HepG2 (cell line): ENCODE measurements at regions not wholly inside any gene's neighbourhood (a gene's known extent, or its start where the extent isn't known, plus 50 kb on each side); places are given as distances from the start of the nearest gene placed in this dataset.

Experiments used
- ATAC-seq: fragments of 200-7000 bp; cut with Tn5 transposase; 3 replicates; pipeline ENCODE4 v1.9.1; 2020; ENCODE audit warnings: mild to moderate bottlenecking, moderate library complexity
- BruUV-seq: library from RNA; stranded (reverse); fragments of 400-500 nt; replicated peaks from 2 replicates; lab custom pipeline; 2021; lab: Mats Ljungman, UMichigan
- CTCF ChIA-PET: fragments of 300-600 bp; formaldehyde crosslinking; extraction: SDS; loops from one replicate; lab custom pipeline; 2021; ENCODE audit warnings: low total read pairs, inconsistent platforms, low intra/inter-chr PET ratio; lab: Yijun Ruan, JAX
- POLR2A ChIA-PET: fragments of 350-600 bp; sonication (Branson Sonifier 250); formaldehyde crosslinking; loops from one replicate; lab custom pipeline; 2020; ENCODE audit warnings: antibody characterized with exemption, inconsistent platforms; lab: Yijun Ruan, JAX
- DNase-seq: peaks from one replicate; pipeline ENCODE4 v3.0.0-alpha.2; 2015; ENCODE audit warnings: low spot score
- FAIRE-seq: peaks from 3 replicates; lab custom pipeline; 2011; peaks lifted over from hg19 to GRCh38; lab: Jason Lieb, UNC
- H2AFZ ChIP-seq: one replicate; pipeline ENCODE4 v1.6.1; 2011; ENCODE audit warnings: low read length, inconsistent platforms
- H3K27ac ChIP-seq: fragments of 300-600 bp; 3 replicates; pipeline ENCODE4 v1.8.0; 2011; ENCODE audit warnings: mixed run types, mild to moderate bottlenecking, mixed read lengths, low read length, inconsistent platforms; ENCODE audit not compliant: insufficient read depth; ENCODE audit errors: extremely low read length
- H3K27me3 ChIP-seq, 2 experiments: fragments of 200-600 bp in 1 of 2; 2 replicates in 1 of 2; 3 replicates in 1 of 2; pipeline versions ENCODE4 v1.6.0 to v1.8.0; 2011; ENCODE audit warnings: low read length in 2 of 2, mild to moderate bottlenecking in 2 of 2, moderate library complexity in 2 of 2, inconsistent platforms in 1 of 2; ENCODE audit not compliant: insufficient read depth in 2 of 2, control insufficient read depth in 1 of 2
- H3K36me3 ChIP-seq, 2 experiments: fragments of 200-600 bp in 1 of 2; replicated peaks in 1 of 2; 2 replicates in 1 of 2; 3 replicates in 1 of 2; pipeline versions ENCODE4 v1.5.1 to v1.8.0; 2011; ENCODE audit warnings: low read length in 2 of 2, inconsistent platforms in 1 of 2; ENCODE audit not compliant: insufficient read depth in 2 of 2, control insufficient read depth in 1 of 2
- H3K4me1 ChIP-seq: 2 replicates; pipeline ENCODE4 v1.5.1; 2012; ENCODE audit warnings: low read length, inconsistent platforms; ENCODE audit not compliant: insufficient read depth
- H3K4me2 ChIP-seq: 2 replicates; pipeline ENCODE4 v1.6.0; 2011; ENCODE audit warnings: low read depth, low read length, inconsistent platforms
- H3K4me3 ChIP-seq, 3 experiments: fragments of 200-600 bp in 1 of 3; sonication (generic), shearing (Covaris generic) in 1 of 3; replicated peaks in 1 of 3; 2 replicates each; pipeline ENCODE4 v1.5.1; 2011 to 2016; ENCODE audit warnings: low read length in 3 of 3, inconsistent platforms in 2 of 3, low read depth in 2 of 3, mild to moderate bottlenecking in 2 of 3, control low read depth in 1 of 3, mixed read lengths in 1 of 3; ENCODE audit not compliant: insufficient read depth in 1 of 3
- H3K79me2 ChIP-seq: one replicate; pipeline ENCODE4 v1.6.1; 2011; ENCODE audit warnings: low read length, inconsistent platforms; ENCODE audit not compliant: insufficient read depth
- H3K9ac ChIP-seq: 2 replicates; pipeline ENCODE4 v1.6.0; 2011; ENCODE audit warnings: mild to moderate bottlenecking, low read depth, low read length, inconsistent platforms; ENCODE audit not compliant: insufficient read depth
- H3K9me3 ChIP-seq: 2 replicates; pipeline ENCODE4 v1.5.1; 2012; ENCODE audit warnings: mild to moderate bottlenecking, low read length
- H4K20me1 ChIP-seq: 2 replicates; pipeline ENCODE4 v1.6.0; 2011; ENCODE audit warnings: inconsistent platforms, mild to moderate bottlenecking, low read length, moderate library complexity; ENCODE audit not compliant: insufficient read depth
- CCDC6 ChIP-seq: sonication (generic); formaldehyde crosslinking; IDR thresholded peaks from 2 replicates; pipeline ENCODE4 v1.8.1; 2022; ENCODE audit warnings: mild to moderate bottlenecking, missing genetic modification reagents, moderate library complexity
- MXD3 ChIP-seq: IDR thresholded peaks from 2 replicates; pipeline ENCODE4 v1.6.1; 2016; ENCODE audit warnings: mild to moderate bottlenecking, missing biosample characterization, missing genetic modification reagents
- SAFB2 ChIP-seq: sonication (generic); formaldehyde crosslinking; IDR thresholded peaks from 2 replicates; pipeline ENCODE4 v1.5.1; 2020; ENCODE audit warnings: missing genetic modification reagents, low read depth, mild to moderate bottlenecking, borderline replicate concordance
- SMYD3 ChIP-seq: sonication (generic); formaldehyde crosslinking; IDR thresholded peaks from 2 replicates; pipeline ENCODE4 v1.8.1; 2023; ENCODE audit warnings: mild to moderate bottlenecking, missing genetic modification reagents
- SOX13 ChIP-seq, 3 experiments: fragments of 450-650 bp in 1 of 3; sonication (generic) in 1 of 3; formaldehyde crosslinking in 1 of 3; IDR thresholded peaks in 2 of 3; conservative IDR thresholded peaks in 1 of 3; 2 replicates each; pipeline versions ENCODE4 v1.5.0 to v1.6.1; 2016 to 2020; ENCODE audit warnings: antibody characterized with exemption in 1 of 3, mild to moderate bottlenecking in 1 of 3, missing compliant biosample characterization in 1 of 3, missing genetic modification reagents in 1 of 3, moderate library complexity in 1 of 3
- ZBTB1 ChIP-seq: sonication (generic); formaldehyde crosslinking; IDR thresholded peaks from 2 replicates; pipeline ENCODE4 v1.4.0; 2020; ENCODE audit warnings: missing genetic modification reagents, borderline replicate concordance
- ZNF335 ChIP-seq: sonication (generic); formaldehyde crosslinking; IDR thresholded peaks from 2 replicates; pipeline ENCODE4 v1.4.0; 2020; ENCODE audit warnings: missing genetic modification reagents
- ZNF337 ChIP-seq: sonication (generic); formaldehyde crosslinking; IDR thresholded peaks from 2 replicates; pipeline ENCODE4 v1.5.1; 2020; ENCODE audit warnings: missing genetic modification reagents, low read depth, mild to moderate bottlenecking, borderline replicate concordance
- ZNF619 ChIP-seq: sonication (generic); formaldehyde crosslinking; IDR thresholded peaks from 2 replicates; pipeline ENCODE4 v1.4.0; 2020; ENCODE audit warnings: mild to moderate bottlenecking, missing genetic modification reagents
- ZNF646 ChIP-seq: sonication (generic); formaldehyde crosslinking; IDR thresholded peaks from 2 replicates; pipeline ENCODE4 v1.9.0; 2021; ENCODE audit warnings: mild to moderate bottlenecking, missing genetic modification reagents
- ZNF740 ChIP-seq: sonication (generic); formaldehyde crosslinking; IDR thresholded peaks from 2 replicates; pipeline ENCODE4 v1.4.0; 2020; ENCODE audit warnings: missing genetic modification reagents
- ZNF879 ChIP-seq: sonication (generic); formaldehyde crosslinking; IDR thresholded peaks from 2 replicates; pipeline ENCODE4 v1.8.1; 2023; ENCODE audit warnings: missing genetic modification reagents
- WGBS: methylation state at CpG from one replicate; pipeline ENCODE4 v1.1.6; 2017; ENCODE audit warnings: low lambda C conversion rate; 5-methylcytosine and 5-hydroxymethylcytosine counted together
- in situ Hi-C: cut with HindIII; loops from 2 replicates; pipeline ENCODE4 v1.10.0; 2017; ENCODE audit warnings: low pct_unique_long_range_greater_than_20kb; ENCODE audit not compliant: extremely low pct_ligation_motif_present
- intact Hi-C: fragments of 100-400 bp; cut with micrococcal nuclease; formaldehyde crosslinking; loops from one replicate; pipeline ENCODE4 v1.10.0; 2022; ENCODE audit not compliant: unreplicated experiment

GRCh38 chr12:58233886-58234285 is 292.5 kb downstream of the ATP23 start:
- no peak for DNase-seq
- BruUV-seq: no TSS peak
- no peaks in the 10 kb centered on the region for H4K20me1 ChIP-seq
- H3K4me1 ChIP-seq: no peaks in the 10 kb centered on the region
- no peak overlapping the region for H2AFZ ChIP-seq
- H3K4me3 ChIP-seq: no peak overlapping the region
- CTCF ChIA-PET: no interaction called here
- no peak overlapping the region for H3K4me2 ChIP-seq
- H3K36me3 ChIP-seq: no peaks in the 10 kb centered on the region
- POLR2A ChIA-PET: no interaction called here
- no peak overlapping the region for H3K9ac ChIP-seq
- in situ Hi-C loops (no loop called here), intact Hi-C loops (no loop called here)
- ATAC-seq: no peak
- H3K27ac ChIP-seq: no peak overlapping the region
- no peak for TF ChIP-seq ZNF337 (CRISPR knock-in tag)
- TF ChIP-seq SAFB2 (CRISPR knock-in tag): no peak
- TF ChIP-seq ZNF879 (CRISPR knock-in tag): no peak
- TF ChIP-seq SMYD3: no peak
- no peak for TF ChIP-seq ZNF619 (CRISPR knock-in tag)
- no peaks in the 10 kb centered on the region for H3K79me2 ChIP-seq
- H3K9me3 ChIP-seq: no peaks in the 10 kb centered on the region
- peaks cover 0 to 5% of the 10 kb centered on the region in 2 experiments; a peak in 1 of 5 replicates for H3K27me3 ChIP-seq
- 0% methylated on average over 2 of the region's 2 CpGs for WGBS
- FAIRE-seq: no peak

- no peaks in the 10 kb centered on the region for H3K36me3 ChIP-seq
- no peaks in the 10 kb centered on the region for H4K20me1 ChIP-seq
- ChIA-PET CTCF (no interaction called here), POLR2A (no interaction called here)
- no peaks in the 10 kb centered on the region for H3K4me1 ChIP-seq
- H3K79me2 ChIP-seq: no peaks in the 10 kb centered on the region
- H3K4me3 ChIP-seq: no peak overlapping the region
- WGBS: 4% methylated on average over 3 of the region's 3 CpGs
- DNase-seq (no peak), ATAC-seq (no peak), FAIRE-seq (no peak)
- intact Hi-C loops: no loop called here
- H3K27ac ChIP-seq: no peak overlapping the region
- H3K4me2 ChIP-seq: no peak overlapping the region
- peaks cover 0 to 5% of the 10 kb centered on the region in 2 experiments; a peak in 1 of 5 replicates for H3K27me3 ChIP-seq
- BruUV-seq: no TSS peak
- no peak overlapping the region for H2AFZ ChIP-seq
- in situ Hi-C loops: no loop called here
- H3K9me3 ChIP-seq: no peaks in the 10 kb centered on the region
- no peak overlapping the region for H3K9ac ChIP-seq
- no peak for TF ChIP-seq ZNF335 (CRISPR knock-in tag)
- no peak for TF ChIP-seq ZNF740 (CRISPR knock-in tag)
- no peak for TF ChIP-seq ZNF646 (CRISPR knock-in tag)
- no peak for TF ChIP-seq SOX13 (IDR thresholded peaks at IDR 0.05)
- no peak for TF ChIP-seq SOX13 (CRISPR knock-in tag; conservative IDR thresholded peaks at IDR 0.05 in 1 of 2, IDR thresholded peaks at IDR 0.05 in 1 of 2)
- TF ChIP-seq ZBTB1: no peak
- TF ChIP-seq MXD3 (CRISPR knock-in tag): no peak
- TF ChIP-seq CCDC6 (CRISPR knock-in tag): no peak
These were observed 297.0 kb downstream of the ATP23 start for GRCh38 chr12:58238411-58238810.
